ENCODE measurements at regions not wholly inside any gene's neighbourhood (a gene's known extent, or its start where the extent isn't known, plus 50 kb on each side); places are given as distances from the start of the nearest gene placed in this dataset.

- TF ChIP-seq CTCF (IDR thresholded peaks at IDR 0.05; ENCODE audit: insufficient read depth, low read length, severe bottlenecking): no peak
- Histone ChIP-seq H3K36me3 (ENCODE audit: control insufficient read depth, insufficient read depth, low read length) (no peaks in the 10 kb centered on the region), H3K4me3 (ENCODE audit: low read depth, low read length) (no peak overlapping the region), H3K27me3 (ENCODE audit: control insufficient read depth, insufficient read depth, low read length) (no peaks in the 10 kb centered on the region)
- FAIRE-seq: peak; percentile 81
- no peak for DNase-seq (ENCODE audit: low read depth)
These were observed 110.6 kb downstream of the SH3TC2 start for GRCh38 chr5:148952097-148952867.

GRCh38 chr5:148953711-148954110 lies 109.2 kb downstream of the SH3TC2 start:
- FAIRE-seq (peak; percentile 23), DNase-seq (ENCODE audit: low read depth) (no peak)
- no peak for TF ChIP-seq CTCF (IDR thresholded peaks at IDR 0.05; ENCODE audit: insufficient read depth, low read length, severe bottlenecking)
- H3K4me3 ChIP-seq (ENCODE audit: low read depth, low read length): no peak overlapping the region
- no peaks in the 10 kb centered on the region for H3K27me3 ChIP-seq (ENCODE audit: control insufficient read depth, insufficient read depth, low read length)
- no peaks in the 10 kb centered on the region for H3K36me3 ChIP-seq (ENCODE audit: control insufficient read depth, insufficient read depth, low read length)
